HUES64 (cell line): ENCODE measurements at regions not wholly inside any gene's neighbourhood (a gene's known extent, or its start where the extent isn't known, plus 50 kb on each side); places are given as distances from the start of the nearest gene placed in this dataset.
"Not testable (repeated sequence)": the region's sequence is repeated elsewhere in the genome, so short reads cannot be mapped to it uniquely, and the experiment has no call there.

Experiments used
- H3K27ac ChIP-seq: 2 replicates; pipeline ENCODE4 v1.7.0; 2013; ENCODE audit warnings: low read depth, low read length, inconsistent platforms
- H3K27me3 ChIP-seq: 2 replicates; pipeline ENCODE4 v1.6.1; 2013; ENCODE audit warnings: mild to moderate bottlenecking, low read length; ENCODE audit not compliant: insufficient read depth
- H3K36me3 ChIP-seq: 2 replicates; pipeline ENCODE4 v1.6.1; 2013; ENCODE audit warnings: mild to moderate bottlenecking, low read length; ENCODE audit not compliant: insufficient read depth
- H3K4me1 ChIP-seq: 2 replicates; pipeline ENCODE4 v1.6.1; 2013; ENCODE audit warnings: mild to moderate bottlenecking, low read length, moderate library complexity; ENCODE audit not compliant: insufficient read depth
- H3K4me3 ChIP-seq: 2 replicates; pipeline ENCODE4 v1.5.1; 2013; ENCODE audit warnings: mild to moderate bottlenecking, low read length, moderate library complexity
- H3K9ac ChIP-seq: 2 replicates; pipeline ENCODE4 v1.6.1; 2013; ENCODE audit warnings: mild to moderate bottlenecking, low read depth, low read length
- H3K9me3 ChIP-seq: 2 replicates; pipeline ENCODE4 v1.6.1; 2013; ENCODE audit warnings: low read depth, low read length; ENCODE audit not compliant: insufficient read depth
- WGBS: fragments of 150-250, 120-280 bp; methylation state at CpG from one replicate; pipeline ENCODE4 v1.1.7; 2013; ENCODE audit warnings: missing lambda C conversion rate; 5-methylcytosine and 5-hydroxymethylcytosine counted together

DNA sequence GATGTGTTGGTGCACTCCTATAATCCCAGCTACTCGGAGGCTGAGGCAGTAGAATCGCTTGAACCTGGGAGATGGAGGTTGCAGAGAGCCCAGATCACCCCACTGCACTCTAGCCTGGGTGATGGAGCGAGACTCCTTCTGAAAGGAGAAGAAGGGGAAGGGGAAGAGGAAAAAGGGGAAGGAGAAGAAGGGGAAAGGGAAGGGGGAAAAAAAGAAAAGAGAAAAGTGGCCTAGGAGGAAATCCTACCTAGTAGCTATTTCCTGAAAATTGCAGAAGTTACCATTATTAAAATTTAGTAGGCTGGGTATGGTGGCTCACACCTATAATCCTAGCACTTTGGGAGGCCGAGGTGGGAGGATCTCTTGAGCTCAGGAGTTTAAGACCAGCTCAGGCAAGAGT is 67.4 kb downstream of the ARRDC3 start:
- H3K9ac ChIP-seq, result no peak overlapping the region
- WGBS, result 90% methylated on average over 4 of the region's 4 CpGs
- H3K4me3 ChIP-seq, result no peak overlapping the region
- H3K36me3 ChIP-seq, result no peaks in the 10 kb centered on the region
- no peaks in the 10 kb centered on the region for H3K9me3 ChIP-seq
- H3K27me3 ChIP-seq, result no peaks in the 10 kb centered on the region
- no peak overlapping the region for H3K27ac ChIP-seq
- peaks cover 17% of the 10 kb centered on the region; the same call in 1 of the 2 replicates for H3K4me1 ChIP-seq

DNA sequence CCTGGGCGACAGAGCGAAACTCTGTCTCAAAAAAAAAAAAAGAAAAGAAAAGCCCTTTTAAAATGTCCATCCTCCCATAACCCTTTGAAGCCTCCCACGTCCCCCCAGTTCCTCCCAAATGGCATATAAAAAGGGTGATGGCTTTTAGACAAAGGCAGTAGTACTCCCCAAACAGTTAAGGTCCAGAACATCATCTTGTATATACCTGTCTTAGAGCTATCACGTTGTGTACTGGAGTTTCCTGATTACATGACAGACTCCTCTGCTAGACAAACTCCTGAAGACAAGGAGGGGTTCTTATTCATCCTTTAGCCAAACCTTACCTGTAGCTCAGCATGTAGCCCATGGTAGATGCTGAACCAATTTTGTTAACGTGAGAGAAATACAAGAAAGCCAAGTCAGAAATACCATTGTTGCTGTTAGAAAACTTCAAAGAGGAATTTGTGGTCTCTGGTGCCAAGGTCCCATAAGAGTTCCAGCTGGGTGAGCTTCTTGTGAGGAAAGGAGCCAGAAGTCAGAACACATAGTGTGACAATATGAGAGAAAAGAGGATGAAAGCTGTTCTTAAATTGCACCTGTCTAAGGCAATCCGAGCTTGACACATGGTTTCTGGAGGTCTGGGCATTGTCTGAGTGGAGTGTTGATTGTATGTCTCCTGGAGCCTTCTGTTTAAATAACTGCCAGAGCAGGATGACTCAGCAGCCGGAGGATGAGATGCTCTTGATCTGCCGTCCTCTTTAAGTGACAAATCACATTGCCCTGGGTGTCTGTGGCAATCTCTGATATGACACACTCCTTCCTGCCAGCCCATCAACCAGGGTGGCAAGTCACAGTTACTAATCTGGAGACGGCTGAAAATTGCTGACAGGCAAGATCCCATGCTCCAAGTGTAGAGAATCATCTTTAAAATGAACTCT is 69.1 kb downstream of the ARRDC3 start:
- H3K4me3 ChIP-seq, result no peak overlapping the region
- no peak overlapping the region for H3K9ac ChIP-seq

DNA sequence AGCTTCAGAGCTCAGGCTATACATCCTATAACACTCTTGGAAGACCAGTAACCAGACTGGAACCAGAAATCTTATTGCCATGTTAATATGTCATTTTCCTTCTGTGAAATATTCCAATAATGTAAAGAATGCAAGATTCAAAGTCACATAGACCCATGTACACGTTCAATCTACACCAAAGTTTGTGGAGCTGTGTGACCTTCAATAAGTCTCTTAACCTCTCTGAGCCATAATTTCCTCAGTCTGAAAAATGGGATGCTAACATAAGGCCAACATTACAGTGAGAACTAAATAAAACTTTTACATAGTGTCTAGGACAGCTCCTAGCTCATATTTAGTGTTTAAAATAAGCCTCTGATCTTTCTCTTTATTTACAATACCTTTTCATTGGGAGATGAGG is 70.4 kb downstream of the ARRDC3 start:
- no peak overlapping the region for H3K9ac ChIP-seq
- no peaks in the 10 kb centered on the region for H3K9me3 ChIP-seq
- no peak overlapping the region for H3K27ac ChIP-seq
- H3K36me3 ChIP-seq, result no peaks in the 10 kb centered on the region
- H3K4me1 ChIP-seq, result peaks cover 17% of the 10 kb centered on the region; the same call in 1 of the 2 replicates
- no peak overlapping the region for H3K4me3 ChIP-seq
- no peaks in the 10 kb centered on the region for H3K27me3 ChIP-seq
- WGBS, result 86% methylated on average over 1 of the region's 1 CpG

More for the DNA sequence above, 69.1 kb downstream of the ARRDC3 start:
- 76% methylated on average over 9 of the region's 9 CpGs for WGBS
- Histone ChIP-seq H3K4me1 (peaks cover 17% of the 10 kb centered on the region; the same call in 1 of the 2 replicates), H3K27me3 (no peaks in the 10 kb centered on the region), H3K27ac (peak overlapping the region; percentile 62; the same call in 1 of the 2 replicates), H3K9me3 (no peaks in the 10 kb centered on the region), H3K36me3 (no peaks in the 10 kb centered on the region)

DNA sequence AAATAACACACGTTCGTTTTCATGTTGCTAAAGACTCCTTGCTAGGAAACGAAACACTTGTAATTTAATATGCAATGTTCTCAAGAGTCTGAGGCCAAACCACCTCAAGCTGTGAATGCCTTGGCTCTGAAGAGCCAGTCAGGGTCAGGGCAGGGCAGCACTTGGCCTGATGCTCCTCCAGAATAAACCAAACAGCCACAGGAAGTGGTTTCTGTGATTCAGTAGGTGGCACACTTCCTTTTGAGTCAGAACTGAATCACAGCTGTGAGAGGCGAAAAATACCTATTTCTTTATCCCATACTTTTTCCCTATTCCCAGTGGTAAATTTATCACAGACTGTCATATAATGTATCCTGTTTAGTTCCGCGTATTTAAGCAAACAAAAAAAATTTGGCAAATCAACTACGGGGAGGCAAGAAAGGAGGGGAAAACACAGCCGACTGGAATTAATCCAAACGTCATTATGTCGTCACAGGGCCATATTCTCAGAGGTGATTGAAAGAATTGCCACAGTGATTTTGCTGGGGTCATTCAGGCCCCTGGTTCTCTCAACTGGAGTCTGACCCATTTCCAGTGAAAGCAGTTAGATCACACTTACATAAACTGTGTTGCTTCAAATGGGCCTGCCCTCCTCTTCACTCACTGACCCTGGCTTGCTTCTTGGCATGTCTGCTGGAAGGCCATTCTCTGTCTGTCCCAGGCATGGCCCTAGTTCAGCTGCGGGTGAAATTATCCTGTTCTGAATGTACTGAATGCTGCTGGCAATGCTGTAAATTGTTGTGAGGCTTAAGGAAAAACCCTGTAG is 71.2 kb downstream of the ARRDC3 start:
- Histone ChIP-seq H3K27ac (no peak overlapping the region), H3K4me1 (peaks cover 17% of the 10 kb centered on the region; the same call in 1 of the 2 replicates), H3K27me3 (no peaks in the 10 kb centered on the region), H3K9me3 (no peaks in the 10 kb centered on the region), H3K4me3 (no peak overlapping the region), H3K9ac (no peak overlapping the region), H3K36me3 (no peaks in the 10 kb centered on the region)
- WGBS, result 84% methylated on average over 11 of the region's 11 CpGs

DNA sequence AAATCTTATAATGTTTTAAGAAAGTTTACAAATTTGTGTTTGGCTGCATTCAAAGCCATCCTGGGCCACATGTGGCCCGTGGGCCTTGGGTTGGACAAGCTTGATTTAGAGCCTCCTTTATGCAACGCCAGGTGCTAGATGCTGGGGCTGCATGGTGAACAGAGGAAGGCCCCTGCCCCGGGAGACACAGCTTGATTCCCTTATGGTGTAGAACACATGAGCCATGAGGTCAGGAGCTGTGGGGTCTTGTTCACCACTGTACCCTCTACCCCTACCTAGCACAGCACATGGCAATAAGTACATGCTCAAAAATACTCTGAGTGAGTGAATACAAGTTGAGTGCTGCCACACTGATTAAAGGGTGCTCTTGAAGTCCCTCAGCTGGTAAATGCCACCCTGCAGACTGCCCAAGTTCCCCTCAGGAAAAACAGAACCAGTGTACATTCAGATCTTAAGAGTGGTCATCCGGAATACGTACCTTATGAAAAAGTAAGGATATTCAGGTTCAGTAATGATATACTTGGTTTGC is 71.9 kb downstream of the ARRDC3 start:
- H3K4me3 ChIP-seq, result no peak overlapping the region
- H3K27me3 ChIP-seq, result no peaks in the 10 kb centered on the region
- WGBS, result 92% methylated on average over 5 of the region's 5 CpGs
- no peaks in the 10 kb centered on the region for H3K9me3 ChIP-seq
- H3K4me1 ChIP-seq, result peaks cover 17% of the 10 kb centered on the region; the same call in 1 of the 2 replicates
- no peak overlapping the region for H3K27ac ChIP-seq
- H3K9ac ChIP-seq, result no peak overlapping the region
- no peaks in the 10 kb centered on the region for H3K36me3 ChIP-seq

DNA sequence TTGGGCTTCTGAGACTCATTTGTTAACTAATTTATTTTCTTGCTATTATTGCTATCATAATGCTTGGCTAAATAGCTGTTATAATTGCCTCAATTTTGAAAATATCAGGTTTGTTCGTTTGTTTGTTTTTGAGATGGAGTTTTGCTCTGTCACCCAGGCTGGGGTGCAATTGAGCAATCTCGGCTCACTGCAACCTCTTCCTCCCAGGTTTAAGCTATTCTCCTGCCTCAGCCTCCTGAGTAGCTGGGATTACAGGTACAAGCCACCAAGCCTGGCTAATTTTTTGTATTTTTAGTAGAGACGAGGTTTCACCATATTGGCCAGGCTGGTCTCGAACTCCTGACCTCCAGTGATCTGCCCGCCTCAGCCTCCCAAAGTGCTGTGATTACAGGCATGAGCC is 75.0 kb downstream of the ARRDC3 start:
- 96% methylated on average over 5 of the region's 5 CpGs for WGBS
- not testable (repeated sequence) for H3K9ac ChIP-seq, H3K4me1 ChIP-seq, H3K27ac ChIP-seq, H3K27me3 ChIP-seq, H3K4me3 ChIP-seq, H3K9me3 ChIP-seq, H3K36me3 ChIP-seq

DNA sequence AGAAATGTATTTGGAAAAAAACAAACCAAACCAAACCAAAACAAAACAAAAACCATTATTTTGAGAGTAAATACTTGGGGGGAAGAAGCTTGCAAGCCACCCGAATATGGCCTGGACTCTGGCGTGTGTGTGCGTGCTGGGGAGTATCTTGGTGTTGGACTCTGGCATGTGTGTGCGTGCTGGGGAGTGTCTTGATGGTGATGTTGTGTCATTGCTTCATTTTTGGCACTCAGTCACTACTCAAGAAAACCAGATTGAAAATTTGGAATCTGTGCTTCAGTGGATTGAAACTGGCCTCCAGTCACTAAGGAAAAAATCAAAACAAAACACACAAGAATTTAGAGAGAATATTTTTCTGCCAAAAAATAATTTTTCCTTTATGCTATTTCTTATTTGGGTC is 76.1 kb downstream of the ARRDC3 start:
- Histone ChIP-seq H3K9me3 (no peaks in the 10 kb centered on the region), H3K27ac (no peak overlapping the region), H3K4me1 (0 out of 2 replicates have a peak, but pooled peaks cover 5% of the 10 kb centered on the region), H3K36me3 (no peaks in the 10 kb centered on the region), H3K9ac (no peak overlapping the region), H3K27me3 (no peaks in the 10 kb centered on the region), H3K4me3 (no peak overlapping the region)
- 97% methylated on average over 4 of the region's 4 CpGs for WGBS

DNA sequence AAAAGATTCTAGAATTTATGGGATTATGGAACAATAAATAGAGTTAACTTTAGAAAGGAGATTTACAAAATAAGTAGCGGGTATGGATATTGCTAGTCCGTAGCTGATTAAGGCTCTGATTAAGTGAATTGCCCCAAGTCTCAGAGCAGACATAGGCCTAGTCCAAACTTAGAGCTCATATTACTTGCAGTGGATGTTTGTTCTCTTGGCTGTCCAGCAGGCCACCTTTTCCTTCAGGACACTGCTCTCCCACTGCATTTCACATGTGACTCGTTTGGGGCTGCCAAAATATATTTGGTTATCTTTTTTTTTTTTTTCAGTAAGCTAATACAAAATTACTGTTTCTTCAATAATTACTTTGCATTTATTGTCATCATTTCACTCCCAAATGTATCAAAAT is 76.6 kb downstream of the ARRDC3 start:
- H3K27ac ChIP-seq, result no peak overlapping the region
- H3K4me1 ChIP-seq, result 0 out of 2 replicates have a peak, but pooled peaks cover 3% of the 10 kb centered on the region
- H3K27me3 ChIP-seq, result no peaks in the 10 kb centered on the region
- H3K36me3 ChIP-seq, result no peaks in the 10 kb centered on the region
- H3K9ac ChIP-seq, result no peak overlapping the region
- 93% methylated on average over 2 of the region's 3 CpGs for WGBS
- no peak overlapping the region for H3K4me3 ChIP-seq
- no peaks in the 10 kb centered on the region for H3K9me3 ChIP-seq

DNA sequence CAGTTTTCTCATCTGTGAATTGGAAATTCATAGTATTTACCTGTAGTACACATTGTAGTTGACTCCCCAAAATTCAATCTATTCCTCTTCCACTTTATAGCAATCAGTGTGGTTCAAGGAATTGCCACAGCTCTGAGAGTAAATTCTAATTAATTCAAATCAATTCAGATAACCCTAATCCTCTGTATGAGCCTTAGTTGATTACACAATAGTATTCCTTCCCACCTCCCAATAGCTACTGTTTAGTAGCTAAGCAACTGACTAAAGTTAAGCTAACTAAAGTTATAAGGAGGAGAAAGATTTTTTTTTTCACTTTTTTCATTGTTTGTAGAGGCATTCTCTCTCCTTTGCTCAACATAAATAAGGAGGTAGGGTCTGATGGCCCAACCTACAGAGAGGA is 77.5 kb downstream of the ARRDC3 start:
- Histone ChIP-seq H3K27ac (no peak overlapping the region), H3K27me3 (no peaks in the 10 kb centered on the region), H3K36me3 (no peaks in the 10 kb centered on the region), H3K9me3 (no peaks in the 10 kb centered on the region), H3K4me3 (no peak overlapping the region), H3K9ac (no peak overlapping the region), H3K4me1 (no peaks in the 10 kb centered on the region)

DNA sequence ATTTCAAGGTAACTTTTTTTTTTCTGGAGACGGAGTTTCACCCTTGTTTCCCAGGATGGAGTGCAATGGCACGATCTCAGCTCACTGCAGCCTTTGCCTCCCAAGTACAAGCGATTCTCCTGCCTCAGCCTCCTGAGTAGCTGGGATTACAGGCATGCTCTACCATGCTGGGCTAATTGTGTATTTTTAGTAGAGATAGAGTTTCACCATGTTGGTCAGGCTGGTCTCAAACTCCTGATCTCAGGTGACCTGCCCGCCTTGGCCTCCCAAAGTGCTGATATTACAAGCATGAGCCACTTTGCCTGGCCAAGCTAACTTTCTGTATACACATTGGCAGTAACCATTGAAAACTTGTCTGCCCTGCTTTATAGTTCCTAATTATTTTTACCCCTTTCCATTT is 79.1 kb downstream of the ARRDC3 start:
- not testable (repeated sequence) for H3K9ac ChIP-seq, H3K27ac ChIP-seq, H3K4me1 ChIP-seq, H3K9me3 ChIP-seq, H3K4me3 ChIP-seq, H3K27me3 ChIP-seq, H3K36me3 ChIP-seq
- WGBS, result 97% methylated on average over 4 of the region's 4 CpGs

DNA sequence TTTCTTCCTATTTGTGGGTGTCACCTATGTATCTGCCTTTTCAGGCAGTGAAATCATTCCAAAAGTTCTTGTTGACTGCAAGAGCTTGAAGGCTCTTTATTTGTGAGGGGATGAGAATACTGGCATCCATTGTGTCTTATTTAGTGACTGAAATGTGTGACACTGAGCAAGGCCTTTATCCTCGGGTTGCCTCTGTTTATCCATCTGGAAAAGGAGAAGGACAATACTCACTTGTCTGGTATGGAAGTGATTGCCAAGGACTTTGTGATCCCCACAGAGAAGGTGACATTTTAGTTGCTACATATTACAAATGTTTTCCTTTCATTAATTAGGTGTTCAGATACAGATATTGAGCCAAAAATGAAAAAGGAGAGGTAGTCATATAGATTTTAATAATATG is 80.2 kb downstream of the ARRDC3 start:
- H3K27me3 ChIP-seq, result no peaks in the 10 kb centered on the region
- WGBS, result 84% methylated on average over 1 of the region's 1 CpG

More for the DNA sequence above, 80.2 kb downstream of the ARRDC3 start:
- Histone ChIP-seq H3K9ac (no peak overlapping the region), H3K4me3 (no peak overlapping the region), H3K27ac (no peak overlapping the region), H3K4me1 (no peaks in the 10 kb centered on the region), H3K9me3 (no peaks in the 10 kb centered on the region), H3K36me3 (no peaks in the 10 kb centered on the region)
